Kasumi-1 (cell line): ENCODE measurements at regions not wholly inside any gene's neighbourhood (a gene's known extent, or its start where the extent isn't known, plus 50 kb on each side); places are given as distances from the start of the nearest gene placed in this dataset.
"Not testable (repeated sequence)": the region's sequence is repeated elsewhere in the genome, so short reads cannot be mapped to it uniquely, and the experiment has no call there.

Experiments used
- DNase-seq, 2 experiments: peaks; one replicate each; lab custom pipeline; 2025; lab: John Stamatoyannopoulos, UW

DNA sequence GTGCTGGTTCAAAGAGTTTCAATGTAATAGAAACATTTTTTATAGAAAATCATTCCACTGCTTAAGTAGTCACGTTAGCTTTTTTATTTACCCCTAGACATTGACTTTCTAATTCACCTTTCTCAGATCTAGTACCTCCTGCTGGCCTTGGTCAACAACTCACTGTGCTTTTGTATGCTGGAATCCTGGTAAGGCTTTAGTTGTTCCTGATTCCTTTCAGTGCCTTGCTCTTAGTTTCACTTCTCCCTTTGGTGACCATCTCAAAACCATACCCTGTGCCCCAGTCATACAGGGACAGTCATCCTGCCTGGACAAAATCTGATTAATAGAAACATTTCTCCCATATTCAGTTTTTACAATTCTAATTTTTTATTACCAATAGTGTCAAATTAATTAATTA lies 130.2 kb downstream of the GPR37 start:
- DNase-seq = no peak

- DNase-seq = no peak
Observed at GRCh38 chr7:124633740-124634139, 131.9 kb downstream of the GPR37 start.

DNA sequence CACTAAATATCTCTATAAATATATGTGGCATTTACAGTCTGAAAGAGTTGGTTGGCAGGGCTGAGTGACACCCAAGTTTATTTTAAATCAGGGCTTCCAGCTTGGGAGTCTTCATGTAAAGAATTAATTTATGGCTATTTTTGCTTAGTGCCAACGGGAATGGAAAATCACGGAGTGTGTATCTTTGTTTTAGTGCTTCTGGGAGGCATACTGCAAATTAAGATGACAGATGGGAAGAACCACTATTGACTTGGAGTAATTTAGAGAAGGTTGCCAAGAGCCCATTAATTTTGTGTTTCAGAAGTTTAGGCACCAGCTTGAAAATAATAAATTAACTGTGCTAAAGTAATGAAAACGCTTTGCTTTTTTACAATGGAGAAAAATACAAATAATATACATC lies 135.2 kb downstream of the GPR37 start:
- DNase-seq = no peak

- no peak for DNase-seq
Observed at GRCh38 chr7:124618871-124619270, 146.7 kb downstream of the GPR37 start.

DNA sequence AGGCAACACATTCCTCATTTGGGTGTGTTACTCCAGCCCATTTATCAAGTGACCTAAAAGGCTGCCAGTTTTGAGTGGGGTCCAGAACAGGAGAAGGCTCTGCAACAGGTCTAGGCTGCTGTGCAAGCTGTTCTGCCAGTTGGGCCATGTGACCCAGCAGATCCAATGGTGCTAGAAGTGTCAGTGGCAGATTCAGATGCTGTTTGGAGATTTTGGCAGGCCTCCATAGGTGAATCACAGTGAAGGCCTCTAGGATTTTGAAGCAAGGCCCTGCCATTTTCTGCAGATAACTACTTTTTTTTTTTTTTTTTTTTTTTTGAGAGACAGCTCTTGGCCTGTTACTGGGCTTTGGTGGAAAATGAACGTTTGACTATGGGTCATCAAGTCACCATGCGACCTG lies 147.5 kb downstream of the GPR37 start:
- DNase-seq = not testable (repeated sequence)

DNA sequence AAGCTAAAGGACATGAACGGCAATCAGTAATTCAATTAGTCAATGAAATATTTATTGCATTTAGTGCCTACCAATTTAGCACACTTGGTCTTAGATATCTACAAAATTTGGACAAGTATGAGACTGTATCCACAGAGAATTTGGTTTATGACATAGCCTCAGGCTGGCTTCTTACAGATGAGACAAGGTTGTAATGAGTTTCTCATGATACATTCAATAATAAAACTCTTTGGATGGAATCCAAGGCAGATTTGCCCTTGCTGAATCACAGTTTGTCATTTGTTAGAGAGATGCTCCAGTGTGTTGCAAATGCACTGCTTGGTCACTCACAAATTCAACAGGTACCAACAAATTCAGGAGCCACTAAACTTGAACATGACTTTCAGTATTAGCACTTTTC lies 162.5 kb downstream of the GPR37 start:
- no peak for DNase-seq

DNA sequence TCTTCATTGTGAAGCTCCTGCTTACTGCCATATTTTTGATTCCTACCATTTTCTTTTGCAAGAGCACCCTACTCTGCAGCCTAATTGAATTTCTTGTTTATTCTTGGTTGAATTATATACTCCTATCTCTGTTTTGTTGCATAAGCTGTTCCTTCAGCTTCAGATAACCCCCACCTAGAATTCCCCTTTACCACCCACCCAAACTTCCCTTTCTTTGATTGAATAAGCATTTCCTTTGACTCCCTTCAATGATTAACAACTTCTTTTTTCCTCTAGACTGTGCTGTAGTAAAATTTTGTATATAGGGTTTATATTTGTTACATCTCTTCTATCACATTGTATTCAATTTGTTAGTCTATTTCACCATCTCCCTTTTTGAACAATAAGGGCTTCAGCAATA lies 168.1 kb downstream of the GPR37 start:
- no peak for DNase-seq

DNA sequence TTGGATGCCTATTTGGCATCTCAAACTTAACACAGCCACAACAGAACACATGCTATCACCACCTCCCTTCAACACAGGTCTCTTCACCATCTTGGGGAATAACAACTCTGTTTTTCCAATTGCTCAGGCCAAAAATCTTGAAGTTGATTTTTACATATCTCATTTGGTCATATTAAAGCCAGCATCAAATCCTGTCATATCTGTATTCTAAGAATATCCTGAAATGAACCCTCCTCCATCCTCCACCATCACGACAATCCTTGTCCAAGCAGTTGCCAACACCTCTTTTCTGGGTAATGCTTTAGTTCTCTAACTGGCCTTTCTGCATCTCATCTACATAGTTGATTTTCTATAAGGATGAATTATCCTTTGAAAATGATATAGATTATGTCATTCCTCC lies 168.7 kb downstream of the GPR37 start:
- no peak for DNase-seq

GRCh38 chr7:124590814-124591213 lies 174.8 kb downstream of the GPR37 start:
- DNase-seq = no peak

DNA sequence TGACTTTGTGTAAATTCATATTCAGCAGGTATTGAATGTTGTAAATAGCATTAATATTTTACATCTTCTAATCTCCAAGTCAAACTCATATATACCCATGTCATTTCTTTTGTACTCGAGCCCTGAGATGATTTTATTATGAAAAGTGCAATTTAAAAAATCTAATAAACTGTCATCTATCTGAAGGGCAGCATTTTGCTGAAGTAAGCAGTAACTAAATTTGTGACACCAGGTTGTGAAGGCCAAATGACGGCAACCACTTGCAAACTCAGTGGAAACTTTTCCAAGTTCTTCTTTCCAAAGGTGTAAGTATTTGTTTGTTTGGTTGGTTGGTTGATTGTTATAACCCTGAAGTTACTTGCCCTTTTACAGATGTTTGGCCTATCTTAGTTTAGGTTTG lies 188.3 kb downstream of the GPR37 start:
- no peak for DNase-seq

- no peak for DNase-seq
Observed at GRCh38 chr7:124575176-124575575, 190.4 kb downstream of the GPR37 start.

- no peak for DNase-seq
Observed at GRCh38 chr7:124570558-124570957, 195.0 kb downstream of the GPR37 start.

GRCh38 chr7:124566583-124566982 lies 199.0 kb downstream of the GPR37 start:
- DNase-seq = no peak

- no peak for DNase-seq
Observed at GRCh38 chr7:124557587-124557986, 208.0 kb downstream of the GPR37 start.

DNA sequence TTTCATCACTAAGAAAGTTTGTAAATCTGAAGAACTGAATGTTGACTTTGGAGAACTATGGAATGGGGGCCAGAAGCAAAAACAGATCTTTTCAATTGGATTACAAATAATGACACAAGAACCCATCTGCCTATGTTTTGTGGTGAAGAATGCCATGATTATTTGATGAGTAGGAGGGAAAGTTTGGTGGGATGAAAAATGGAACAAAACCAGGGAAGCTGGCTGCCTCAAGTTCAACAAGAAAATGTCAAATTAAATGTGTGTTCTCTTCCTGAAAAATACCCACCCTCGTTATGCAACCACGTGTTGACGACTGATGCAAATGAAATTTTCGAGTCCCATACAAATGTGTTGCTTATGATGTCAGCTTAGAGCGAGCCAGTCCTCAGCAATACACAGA lies 208.5 kb downstream of the GPR37 start:
- DNase-seq = no peak

DNA sequence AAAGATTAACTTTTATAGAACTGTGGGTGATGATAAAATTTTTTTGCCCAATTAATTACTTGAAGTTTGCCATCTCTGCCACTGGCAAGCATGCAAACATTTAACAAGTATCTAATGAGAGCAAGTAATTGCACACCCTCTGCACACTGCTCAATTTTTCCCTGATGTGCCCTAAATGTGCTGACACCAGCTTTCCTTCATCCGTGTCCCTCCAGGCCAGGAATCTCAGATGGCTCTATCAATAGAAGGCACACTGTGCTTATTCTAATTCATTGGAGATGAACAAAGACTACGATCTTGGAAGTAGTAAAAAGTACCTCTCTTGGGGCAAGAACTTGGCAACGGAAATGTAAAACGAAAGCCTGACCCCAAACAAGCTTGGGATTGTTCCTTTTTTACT lies 212.1 kb downstream of the GPR37 start:
- no peak for DNase-seq

GRCh38 chr7:124552217-124552616 lies 213.4 kb downstream of the GPR37 start:
- DNase-seq = no peak

GRCh38 chr7:124550036-124550435 lies 215.6 kb downstream of the GPR37 start:
- DNase-seq = no peak

- DNase-seq = no peak
Observed at GRCh38 chr7:124542476-124542875, 223.1 kb downstream of the GPR37 start.

DNA sequence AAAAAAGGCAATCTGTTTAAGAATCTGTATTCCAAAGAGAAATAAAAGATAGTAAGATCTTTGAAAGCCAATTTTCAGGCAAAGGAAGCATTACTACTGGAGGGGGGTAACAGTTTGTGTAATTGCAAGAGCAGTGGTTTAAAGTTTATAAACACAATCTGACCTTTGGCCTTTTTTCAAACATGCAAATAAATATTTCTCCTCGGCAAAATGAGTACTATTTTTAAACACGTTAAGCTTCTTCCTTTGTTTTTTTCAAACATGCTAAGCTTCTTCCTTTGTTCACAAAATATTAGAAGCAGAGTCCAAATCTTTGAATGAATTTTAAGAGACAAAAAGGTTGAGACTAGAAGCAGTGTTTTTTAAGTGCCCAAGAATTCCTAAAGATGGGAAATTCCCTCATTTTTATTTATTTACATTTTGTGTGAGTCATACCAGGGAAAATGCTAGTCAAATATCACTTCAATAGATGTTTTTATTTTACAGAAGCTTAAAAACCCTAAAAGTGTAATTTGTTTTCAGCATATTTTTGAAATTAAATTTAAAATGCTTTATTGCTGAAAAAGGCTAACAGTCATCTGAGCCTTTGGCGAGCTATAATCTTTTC lies 229.3 kb downstream of the GPR37 start:
- no peak for DNase-seq

DNA sequence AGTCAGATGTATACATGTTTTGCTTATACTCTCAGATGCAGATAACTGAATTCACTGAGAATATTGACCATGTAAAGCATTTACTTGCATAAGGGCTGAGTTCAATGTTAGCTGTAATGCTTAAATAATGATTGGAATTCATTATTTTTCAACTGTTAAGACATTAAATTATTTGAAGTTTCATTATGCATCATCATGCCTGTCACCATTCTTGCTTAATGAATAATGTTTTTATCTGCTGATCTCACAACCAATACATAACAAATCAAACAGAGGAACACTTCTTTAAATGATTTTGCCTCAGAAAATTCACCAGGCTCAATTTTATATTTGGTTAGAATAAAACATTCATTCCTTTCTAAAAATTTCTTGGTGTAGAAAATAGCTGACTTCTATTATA lies 233.4 kb downstream of the GPR37 start:
- DNase-seq = no peak

DNA sequence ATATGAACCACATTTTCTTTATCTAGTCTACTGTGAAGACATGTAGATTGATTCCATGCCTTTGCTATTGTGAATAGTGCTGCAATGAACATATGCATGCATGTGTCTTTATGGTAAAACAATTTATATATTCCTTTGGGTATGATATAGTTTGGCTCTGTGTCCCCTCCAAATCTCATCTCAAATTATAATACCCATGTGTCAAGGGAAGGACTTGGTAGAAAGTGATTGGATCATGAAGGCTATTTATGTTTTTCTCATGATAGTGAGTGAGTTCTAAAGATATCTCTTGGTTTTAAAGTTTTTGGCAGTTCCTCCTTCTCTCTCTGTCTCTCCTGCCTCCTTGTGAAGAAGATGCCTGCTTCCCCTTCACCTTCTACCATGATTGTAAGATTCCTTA lies 248.7 kb downstream of the GPR37 start:
- DNase-seq = no peak

GRCh38 chr7:124515106-124515830 lies 250.3 kb downstream of the GPR37 start:
- no peak for DNase-seq

GRCh38 chr7:124514471-124514870 lies 251.1 kb downstream of the GPR37 start:
- no peak for DNase-seq
